Liver (tissue), 8 donors: ENCODE measurements at regions not wholly inside any gene's neighbourhood (a gene's known extent, or its start where the extent isn't known, plus 50 kb on each side); places are given as distances from the start of the nearest gene placed in this dataset.

Source experiments
- DNase-seq: peaks from one replicate; pipeline ENCODE4 v3.0.0-alpha.2; 2017; ENCODE audit warnings: low spot score
- H3K27ac ChIP-seq, 2 donors: one replicate each; pipeline ENCODE4 v1.7.0; 2013; ENCODE audit warnings: inconsistent platforms in 2 of 2, low read length in 2 of 2, control low read depth in 1 of 2, low read depth in 1 of 2, mild to moderate bottlenecking in 1 of 2
- H3K27me3 ChIP-seq, 4 donors: one replicate each; pipeline versions ENCODE4 v1.6.1 to v1.7.0; 2013; ENCODE audit warnings: low read length in 3 of 4, inconsistent platforms in 1 of 4, mild to moderate bottlenecking in 1 of 4, moderate library complexity in 1 of 4; ENCODE audit not compliant: control insufficient read depth in 4 of 4, insufficient read depth in 4 of 4
- H3K36me3 ChIP-seq, 4 donors: one replicate each; pipeline versions ENCODE4 v1.6.1 to v1.7.0; 2013; ENCODE audit warnings: low read length in 3 of 4, mild to moderate bottlenecking in 3 of 4, low read depth in 1 of 4, moderate library complexity in 1 of 4; ENCODE audit not compliant: control insufficient read depth in 4 of 4, insufficient read depth in 3 of 4
- H3K4me1 ChIP-seq, 4 donors: one replicate each; pipeline versions ENCODE4 v1.6.1 to v1.7.0; 2013; ENCODE audit warnings: low read length in 3 of 4, mild to moderate bottlenecking in 3 of 4, moderate library complexity in 1 of 4; ENCODE audit not compliant: control insufficient read depth in 4 of 4, insufficient read depth in 4 of 4
- H3K4me3 ChIP-seq, 3 donors: one replicate each; pipeline versions ENCODE4 v1.6.1 to v1.7.0; 2013; ENCODE audit warnings: low read length in 3 of 3, control low read depth in 1 of 3, low read depth in 1 of 3, mild to moderate bottlenecking in 1 of 3
- H3K9ac ChIP-seq, 2 donors: one replicate each; pipeline ENCODE4 v1.7.0; 2013; ENCODE audit warnings: low read length in 2 of 2, mild to moderate bottlenecking in 2 of 2, moderate library complexity in 2 of 2, control low read depth in 1 of 2, low read depth in 1 of 2
- H3K9me3 ChIP-seq, 4 donors: one replicate each; pipeline versions ENCODE4 v1.6.1 to v1.7.0; 2013; ENCODE audit warnings: low read length in 3 of 4; ENCODE audit not compliant: control insufficient read depth in 4 of 4
- EGR1 ChIP-seq, 2 donors: IDR thresholded peaks; 2 replicates each; pipeline ENCODE4 v1.6.1; 2016 to 2018; ENCODE audit warnings: antibody characterized with exemption in 2 of 2, low read depth in 2 of 2
- FOXA1 ChIP-seq: IDR thresholded peaks from 2 replicates; pipeline ENCODE4 v1.6.1; 2016; ENCODE audit warnings: antibody characterized with exemption
- FOXA2 ChIP-seq: IDR thresholded peaks from 2 replicates; pipeline ENCODE4 v1.6.1; 2016; ENCODE audit warnings: antibody characterized with exemption
- HNF4A ChIP-seq, 2 donors: conservative IDR thresholded peaks; 2 replicates each; pipeline ENCODE4 v1.6.1; 2016; ENCODE audit warnings: antibody characterized with exemption in 2 of 2, mild to moderate bottlenecking in 2 of 2
- HNF4G ChIP-seq: IDR thresholded peaks from 2 replicates; pipeline ENCODE4 v1.6.1; 2016; ENCODE audit warnings: antibody characterized with exemption
- JUND ChIP-seq, 2 donors: IDR thresholded peaks; 2 replicates each; pipeline ENCODE4 v1.6.1; 2016; ENCODE audit warnings: antibody characterized with exemption in 2 of 2
- NR2F2 ChIP-seq: IDR thresholded peaks from 2 replicates; pipeline ENCODE4 v1.6.1; 2016; ENCODE audit warnings: antibody characterized with exemption
- RAD21 ChIP-seq, 2 donors: IDR thresholded peaks; 2 replicates each; pipeline ENCODE4 v1.6.1; 2016; ENCODE audit warnings: antibody characterized with exemption in 2 of 2, mild to moderate bottlenecking in 2 of 2
- RXRA ChIP-seq, 2 donors: IDR thresholded peaks; 2 replicates each; pipeline ENCODE4 v1.6.1; 2017 to 2018; ENCODE audit warnings: antibody characterized with exemption in 2 of 2, mild to moderate bottlenecking in 1 of 2
- SP1 ChIP-seq: IDR thresholded peaks from 2 replicates; pipeline ENCODE4 v1.6.1; 2018; ENCODE audit warnings: antibody characterized with exemption, mild to moderate bottlenecking
- TAF1 ChIP-seq: conservative IDR thresholded peaks from 2 replicates; pipeline ENCODE4 v1.6.1; 2016; ENCODE audit warnings: antibody characterized with exemption, mild to moderate bottlenecking
- WGBS: extraction: QIAGEN DNeasy Blood & Tissue Kit; methylation state at CpG from one replicate; pipeline ENCODE4 v1.1.7; 2013; 5-methylcytosine and 5-hydroxymethylcytosine counted together
- TF ChIP-seq, protein P1 (sequence below): IDR thresholded peaks from 2 replicates; pipeline ENCODE4 v1.6.1; 2016; ENCODE audit warnings: antibody characterized with exemption, mild to moderate bottlenecking
- TF ChIP-seq, protein P2 (sequence below): IDR thresholded peaks from 2 replicates; pipeline ENCODE4 v1.6.1; 2016; ENCODE audit warnings: antibody characterized with exemption
- TF ChIP-seq, protein P3 (sequence below): IDR thresholded peaks from 2 replicates; pipeline ENCODE4 v1.6.1; 2016; ENCODE audit warnings: antibody characterized with exemption
- TF ChIP-seq, protein P4 (sequence below): fragments of 150-350 bp; IDR thresholded peaks from 2 replicates; pipeline ENCODE4 v1.5.1; 2017; ENCODE audit warnings: improper control_type of control experiment, low read depth, low read length; ENCODE audit not compliant: missing input control
- TF ChIP-seq, protein P5 (sequence below): IDR thresholded peaks from 2 replicates; pipeline ENCODE4 v1.6.1; 2016; ENCODE audit warnings: antibody characterized with exemption
- donor health status: healthy.
- donor health status: healthy.
- donor health status: healthy.
- donor health status: healthy.
- donor health status: healthy.

DNA sequence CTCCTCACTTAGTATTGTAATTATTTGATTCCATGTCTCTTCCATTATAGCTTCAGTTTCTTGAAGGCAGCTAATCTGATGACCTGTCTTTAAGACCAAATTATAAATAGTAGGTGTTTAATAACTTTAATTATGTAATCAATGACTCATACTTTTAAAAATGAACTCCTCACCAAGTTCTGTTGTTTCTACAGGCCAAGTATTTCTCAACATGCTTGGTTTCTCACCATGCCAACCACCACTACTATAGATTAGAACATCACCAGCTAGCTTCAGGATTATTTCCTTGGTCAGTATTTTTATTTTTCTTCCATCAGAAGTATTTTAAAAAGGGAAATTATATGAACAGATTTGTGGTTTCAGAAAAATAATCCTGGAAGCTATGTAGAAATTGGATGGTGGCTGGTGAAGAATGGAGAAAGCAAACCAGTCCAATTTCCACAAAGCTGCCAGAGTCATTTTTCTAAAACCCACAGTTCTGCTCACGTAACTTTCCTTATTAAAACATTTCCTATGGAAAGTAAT lies 237.7 kb upstream of the DACH1 start:
- no peaks in the 10 kb centered on the region for H3K4me1 ChIP-seq
- H3K27me3 ChIP-seq, result no peaks in the 10 kb centered on the region
- H3K9me3 ChIP-seq, result no peaks in the 10 kb centered on the region
- 85% methylated on average over 1 of the region's 1 CpG for WGBS
- H3K9ac ChIP-seq, result no peak overlapping the region
- DNase-seq, result no peak
- no peak overlapping the region for H3K4me3 ChIP-seq
- TF ChIP-seq HNF4A (conservative IDR thresholded peaks at IDR 0.05) (no peak), EGR1 (IDR thresholded peaks at IDR 0.05; ENCODE audit: low read depth in 2 of 2) (no peak), JUND (IDR thresholded peaks at IDR 0.05) (no peak), HNF4G (no peak), FOXA1 (no peak), FOXA2 (no peak), RXRA (IDR thresholded peaks at IDR 0.05) (no peak), TAF1 (no peak), SP1 (no peak)
- TF ChIP-seq, protein P1, sequence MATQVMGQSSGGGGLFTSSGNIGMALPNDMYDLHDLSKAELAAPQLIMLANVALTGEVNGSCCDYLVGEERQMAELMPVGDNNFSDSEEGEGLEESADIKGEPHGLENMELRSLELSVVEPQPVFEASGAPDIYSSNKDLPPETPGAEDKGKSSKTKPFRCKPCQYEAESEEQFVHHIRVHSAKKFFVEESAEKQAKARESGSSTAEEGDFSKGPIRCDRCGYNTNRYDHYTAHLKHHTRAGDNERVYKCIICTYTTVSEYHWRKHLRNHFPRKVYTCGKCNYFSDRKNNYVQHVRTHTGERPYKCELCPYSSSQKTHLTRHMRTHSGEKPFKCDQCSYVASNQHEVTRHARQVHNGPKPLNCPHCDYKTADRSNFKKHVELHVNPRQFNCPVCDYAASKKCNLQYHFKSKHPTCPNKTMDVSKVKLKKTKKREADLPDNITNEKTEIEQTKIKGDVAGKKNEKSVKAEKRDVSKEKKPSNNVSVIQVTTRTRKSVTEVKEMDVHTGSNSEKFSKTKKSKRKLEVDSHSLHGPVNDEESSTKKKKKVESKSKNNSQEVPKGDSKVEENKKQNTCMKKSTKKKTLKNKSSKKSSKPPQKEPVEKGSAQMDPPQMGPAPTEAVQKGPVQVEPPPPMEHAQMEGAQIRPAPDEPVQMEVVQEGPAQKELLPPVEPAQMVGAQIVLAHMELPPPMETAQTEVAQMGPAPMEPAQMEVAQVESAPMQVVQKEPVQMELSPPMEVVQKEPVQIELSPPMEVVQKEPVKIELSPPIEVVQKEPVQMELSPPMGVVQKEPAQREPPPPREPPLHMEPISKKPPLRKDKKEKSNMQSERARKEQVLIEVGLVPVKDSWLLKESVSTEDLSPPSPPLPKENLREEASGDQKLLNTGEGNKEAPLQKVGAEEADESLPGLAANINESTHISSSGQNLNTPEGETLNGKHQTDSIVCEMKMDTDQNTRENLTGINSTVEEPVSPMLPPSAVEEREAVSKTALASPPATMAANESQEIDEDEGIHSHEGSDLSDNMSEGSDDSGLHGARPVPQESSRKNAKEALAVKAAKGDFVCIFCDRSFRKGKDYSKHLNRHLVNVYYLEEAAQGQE, result no peak
- no peaks in the 10 kb centered on the region for H3K36me3 ChIP-seq
- H3K27ac ChIP-seq, result no peak overlapping the region

DNA sequence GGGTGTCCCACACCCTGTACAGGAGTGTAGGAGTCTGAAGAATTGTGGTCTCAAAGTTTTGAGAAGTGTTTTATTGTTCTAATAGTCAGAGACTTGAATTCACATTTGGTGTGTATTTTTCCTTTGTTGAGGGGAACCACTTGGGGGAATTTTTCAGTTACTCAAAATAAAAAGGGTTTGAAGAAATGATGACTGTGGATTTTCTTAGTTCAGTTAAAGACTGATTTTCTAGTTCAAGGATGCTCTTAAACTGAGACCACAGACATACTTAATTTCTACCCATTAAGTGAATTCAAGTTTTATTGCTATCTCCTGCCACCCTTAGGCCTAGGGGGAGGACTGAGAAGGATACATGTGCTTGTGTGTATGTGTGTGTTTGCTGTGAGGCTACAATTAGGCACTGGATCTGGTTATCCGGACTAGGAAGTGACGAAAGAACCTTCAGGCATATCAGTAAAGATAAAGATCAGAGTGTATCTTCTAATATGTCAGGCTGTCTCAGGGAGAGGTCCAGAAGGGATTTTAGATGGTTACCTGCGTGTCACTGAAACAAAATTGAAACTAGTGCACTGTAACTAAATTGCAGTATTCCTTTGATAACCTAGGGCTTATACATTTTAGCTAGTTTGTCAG lies 234.9 kb upstream of the DACH1 start:
- no peaks in the 10 kb centered on the region for H3K4me1 ChIP-seq
- H3K27me3 ChIP-seq, result peaks cover 0 to 2% (median 0%) of the 10 kb centered on the region in 4 donors
- TF ChIP-seq NR2F2 (no peak), FOXA2 (no peak), SP1 (no peak), HNF4G (no peak), RAD21 (IDR thresholded peaks at IDR 0.05) (no peak)
- TF ChIP-seq, protein P2, sequence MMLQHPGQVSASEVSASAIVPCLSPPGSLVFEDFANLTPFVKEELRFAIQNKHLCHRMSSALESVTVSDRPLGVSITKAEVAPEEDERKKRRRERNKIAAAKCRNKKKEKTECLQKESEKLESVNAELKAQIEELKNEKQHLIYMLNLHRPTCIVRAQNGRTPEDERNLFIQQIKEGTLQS, result no peak
- TF ChIP-seq, protein P1, result no peak
- TF ChIP-seq, protein P3, sequence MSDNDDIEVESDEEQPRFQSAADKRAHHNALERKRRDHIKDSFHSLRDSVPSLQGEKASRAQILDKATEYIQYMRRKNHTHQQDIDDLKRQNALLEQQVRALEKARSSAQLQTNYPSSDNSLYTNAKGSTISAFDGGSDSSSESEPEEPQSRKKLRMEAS, result no peak
- TF ChIP-seq, protein P4, sequence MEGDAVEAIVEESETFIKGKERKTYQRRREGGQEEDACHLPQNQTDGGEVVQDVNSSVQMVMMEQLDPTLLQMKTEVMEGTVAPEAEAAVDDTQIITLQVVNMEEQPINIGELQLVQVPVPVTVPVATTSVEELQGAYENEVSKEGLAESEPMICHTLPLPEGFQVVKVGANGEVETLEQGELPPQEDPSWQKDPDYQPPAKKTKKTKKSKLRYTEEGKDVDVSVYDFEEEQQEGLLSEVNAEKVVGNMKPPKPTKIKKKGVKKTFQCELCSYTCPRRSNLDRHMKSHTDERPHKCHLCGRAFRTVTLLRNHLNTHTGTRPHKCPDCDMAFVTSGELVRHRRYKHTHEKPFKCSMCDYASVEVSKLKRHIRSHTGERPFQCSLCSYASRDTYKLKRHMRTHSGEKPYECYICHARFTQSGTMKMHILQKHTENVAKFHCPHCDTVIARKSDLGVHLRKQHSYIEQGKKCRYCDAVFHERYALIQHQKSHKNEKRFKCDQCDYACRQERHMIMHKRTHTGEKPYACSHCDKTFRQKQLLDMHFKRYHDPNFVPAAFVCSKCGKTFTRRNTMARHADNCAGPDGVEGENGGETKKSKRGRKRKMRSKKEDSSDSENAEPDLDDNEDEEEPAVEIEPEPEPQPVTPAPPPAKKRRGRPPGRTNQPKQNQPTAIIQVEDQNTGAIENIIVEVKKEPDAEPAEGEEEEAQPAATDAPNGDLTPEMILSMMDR, result no peak
- TF ChIP-seq, protein P5, sequence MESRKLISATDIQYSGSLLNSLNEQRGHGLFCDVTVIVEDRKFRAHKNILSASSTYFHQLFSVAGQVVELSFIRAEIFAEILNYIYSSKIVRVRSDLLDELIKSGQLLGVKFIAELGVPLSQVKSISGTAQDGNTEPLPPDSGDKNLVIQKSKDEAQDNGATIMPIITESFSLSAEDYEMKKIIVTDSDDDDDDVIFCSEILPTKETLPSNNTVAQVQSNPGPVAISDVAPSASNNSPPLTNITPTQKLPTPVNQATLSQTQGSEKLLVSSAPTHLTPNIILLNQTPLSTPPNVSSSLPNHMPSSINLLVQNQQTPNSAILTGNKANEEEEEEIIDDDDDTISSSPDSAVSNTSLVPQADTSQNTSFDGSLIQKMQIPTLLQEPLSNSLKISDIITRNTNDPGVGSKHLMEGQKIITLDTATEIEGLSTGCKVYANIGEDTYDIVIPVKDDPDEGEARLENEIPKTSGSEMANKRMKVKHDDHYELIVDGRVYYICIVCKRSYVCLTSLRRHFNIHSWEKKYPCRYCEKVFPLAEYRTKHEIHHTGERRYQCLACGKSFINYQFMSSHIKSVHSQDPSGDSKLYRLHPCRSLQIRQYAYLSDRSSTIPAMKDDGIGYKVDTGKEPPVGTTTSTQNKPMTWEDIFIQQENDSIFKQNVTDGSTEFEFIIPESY, result no peak
- WGBS, result 62% methylated on average over 3 of the region's 3 CpGs
- no peaks in the 10 kb centered on the region for H3K9me3 ChIP-seq
- H3K4me3 ChIP-seq, result no peak overlapping the region
- no peak overlapping the region for H3K27ac ChIP-seq
- H3K9ac ChIP-seq, result no peak overlapping the region
- no peak for DNase-seq
- H3K36me3 ChIP-seq, result no peaks in the 10 kb centered on the region
